ENCODE measurements at regions not wholly inside any gene's neighbourhood (a gene's known extent, or its start where the extent isn't known, plus 50 kb on each side); places are given as distances from the start of the nearest gene placed in this dataset.

DNA sequence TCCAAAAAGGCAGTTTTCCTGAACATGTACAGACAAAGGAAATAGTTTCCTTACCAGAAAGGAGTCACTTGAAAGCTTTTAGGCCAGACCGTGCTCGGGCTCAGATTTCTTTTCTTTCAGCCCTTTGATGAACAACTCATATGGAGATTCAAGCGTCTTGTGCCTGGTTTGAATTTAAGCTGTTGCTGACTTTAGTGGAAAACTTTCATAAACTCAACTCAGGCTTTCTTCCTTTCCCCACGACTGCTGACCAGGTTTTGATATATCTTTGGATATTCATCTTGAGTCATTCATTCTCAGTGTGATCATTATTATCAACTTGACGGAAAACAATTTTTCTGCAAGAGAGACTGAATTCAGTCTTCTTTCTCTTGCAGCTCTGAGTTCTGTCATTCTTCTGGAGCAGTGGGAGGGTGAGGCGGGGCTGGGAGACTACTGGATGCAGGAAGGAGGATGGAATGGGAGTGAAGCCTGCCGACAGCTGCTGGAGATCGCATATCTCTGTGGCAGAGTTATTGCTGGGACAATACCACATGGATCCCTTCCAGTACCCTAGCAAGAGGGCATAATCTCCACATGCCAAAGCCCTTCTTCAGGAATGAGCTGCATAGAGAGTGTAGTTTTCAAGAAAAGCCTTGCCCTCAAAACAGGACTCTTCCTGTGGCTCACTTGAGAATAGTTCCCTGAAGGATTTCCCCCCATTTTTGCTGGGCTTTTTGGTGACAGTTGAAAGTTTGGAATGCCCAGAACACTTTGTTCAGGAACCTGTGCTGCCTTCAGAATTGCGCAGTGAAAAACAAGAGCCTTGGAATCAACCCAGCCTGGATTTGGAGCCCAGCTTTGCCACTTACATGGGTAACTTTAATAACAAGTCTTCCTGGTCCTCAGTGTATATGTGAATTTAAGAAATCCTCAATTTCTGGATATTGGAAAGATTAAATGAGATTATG lies 364.4 kb downstream of the ZNF521 start:
- Histone ChIP-seq H3K27me3 (ENCODE audit: control insufficient read depth, insufficient read depth, low read length) (no peaks in the 10 kb centered on the region), H3K4me3 (ENCODE audit: low read depth, low read length) (no peak overlapping the region), H3K9me3 (ENCODE audit: control insufficient read depth, insufficient read depth, low read length) (no peaks in the 10 kb centered on the region), H3K27ac (ENCODE audit: low read depth, low read length) (no peak overlapping the region)
- no peak for DNase-seq (ENCODE audit: low read depth, low spot score)
- TF ChIP-seq CTCF (IDR thresholded peaks at IDR 0.05; ENCODE audit: low read depth, low read length), result no peak
- ChIA-PET POLR2A (interaction anchor here (1.0 kb wide), 1 partner anchor 246 kb away, joined by 13 read pairs; no protein-coding TSS in a partner anchor), CTCF (interaction anchor here (1.0 kb wide), 1 partner anchor 25 kb away, joined by 3 read pairs; no protein-coding TSS in a partner anchor)

- CTCF ChIA-PET, result interaction anchor here (1.0 kb wide), 1 partner anchor 26 kb away, joined by 3 read pairs; no protein-coding TSS in a partner anchor
- Histone ChIP-seq H3K4me3 (ENCODE audit: low read depth, low read length) (no peak overlapping the region), H3K27me3 (ENCODE audit: control insufficient read depth, insufficient read depth, low read length) (no peaks in the 10 kb centered on the region), H3K27ac (ENCODE audit: low read depth, low read length) (no peak overlapping the region), H3K9me3 (ENCODE audit: control insufficient read depth, insufficient read depth, low read length) (no peaks in the 10 kb centered on the region)
- POLR2A ChIA-PET, result no interaction called here
- no peak for DNase-seq (ENCODE audit: low read depth, low spot score)
- no peak for TF ChIP-seq CTCF (IDR thresholded peaks at IDR 0.05; ENCODE audit: low read depth, low read length)
These were observed 363.6 kb downstream of the ZNF521 start for GRCh38 chr18:24988253-24988840.

DNA sequence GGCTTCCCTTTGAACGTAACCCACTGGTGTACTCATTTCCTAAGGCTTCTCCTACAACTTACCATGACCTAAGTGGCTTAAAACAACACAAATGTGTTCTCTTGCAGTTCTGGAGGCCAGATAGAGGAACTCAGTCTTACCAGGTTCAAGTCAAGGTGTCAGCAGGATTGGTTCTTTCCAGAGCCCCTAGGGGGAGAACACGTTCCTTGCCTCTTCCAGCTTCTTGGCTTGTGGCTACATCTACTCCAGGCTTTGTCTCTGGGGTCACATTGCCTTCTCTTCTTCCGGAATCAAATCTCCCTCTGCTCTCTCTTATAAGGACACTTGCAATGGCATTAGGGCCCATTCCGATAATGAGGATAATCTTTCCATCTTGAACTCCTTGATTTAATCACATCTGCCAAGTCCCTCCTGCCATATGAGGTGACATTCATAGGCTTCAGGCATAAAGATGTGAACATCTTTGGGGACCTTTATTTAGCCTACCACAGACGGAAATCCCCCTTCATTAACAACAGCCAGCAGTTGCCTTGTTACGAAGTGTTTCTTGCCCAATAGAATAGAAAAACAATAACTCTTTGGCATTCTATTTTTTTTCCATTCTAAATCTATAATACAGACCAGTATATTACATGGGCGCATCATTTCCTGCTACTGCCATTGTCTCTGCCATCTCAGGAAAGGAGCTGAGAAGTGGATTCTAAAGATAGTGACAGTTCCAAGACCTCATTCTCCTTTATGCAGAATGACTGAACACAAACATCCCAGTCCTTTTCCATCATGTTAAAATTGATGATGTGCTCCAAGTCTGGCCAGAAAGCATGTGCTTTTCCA lies 362.0 kb downstream of the ZNF521 start:
- Histone ChIP-seq H3K4me3 (ENCODE audit: low read depth, low read length) (no peak overlapping the region), H3K9me3 (ENCODE audit: control insufficient read depth, insufficient read depth, low read length) (no peaks in the 10 kb centered on the region), H3K27me3 (ENCODE audit: control insufficient read depth, insufficient read depth, low read length) (no peaks in the 10 kb centered on the region), H3K27ac (ENCODE audit: low read depth, low read length) (no peak overlapping the region)
- DNase-seq (ENCODE audit: low read depth, low spot score), result no peak
- ChIA-PET CTCF (no interaction called here), POLR2A (interaction anchor here (0.7 kb wide), 1 partner anchor 426 kb away, joined by 3 read pairs; no protein-coding TSS in a partner anchor)
- no peak for TF ChIP-seq CTCF (IDR thresholded peaks at IDR 0.05; ENCODE audit: low read depth, low read length)

- no peak overlapping the region for H3K27ac ChIP-seq (ENCODE audit: low read depth, low read length)
- TF ChIP-seq CTCF (IDR thresholded peaks at IDR 0.05; ENCODE audit: low read depth, low read length), result no peak
- POLR2A ChIA-PET, result no interaction called here
- H3K27me3 ChIP-seq (ENCODE audit: control insufficient read depth, insufficient read depth, low read length), result no peaks in the 10 kb centered on the region
- CTCF ChIA-PET, result no interaction called here
- H3K9me3 ChIP-seq (ENCODE audit: control insufficient read depth, insufficient read depth, low read length), result no peaks in the 10 kb centered on the region
- no peak overlapping the region for H3K4me3 ChIP-seq (ENCODE audit: low read depth, low read length)
- DNase-seq (ENCODE audit: low read depth, low spot score), result no peak
These were observed 361.3 kb downstream of the ZNF521 start for GRCh38 chr18:24990671-24991134.
